ENCODE measurements at regions not wholly inside any gene's neighbourhood (a gene's known extent, or its start where the extent isn't known, plus 50 kb on each side); places are given as distances from the start of the nearest gene placed in this dataset.

GRCh38 chr2:149725234-149725633 is 137.7 kb upstream of the MMADHC start:
- H3K9me3 ChIP-seq (ENCODE audit: low read length), result no peaks in the 10 kb centered on the region
- POLR2A ChIA-PET (ENCODE audit: unreplicated experiment), result no interaction called here
- no peaks in the 10 kb centered on the region for H3K27me3 ChIP-seq (ENCODE audit: low read length)
- no peak overlapping the region for H3K9ac ChIP-seq (ENCODE audit: low read length)
- no peak overlapping the region for H3K27ac ChIP-seq (ENCODE audit: low read length)
- H2AFZ ChIP-seq (ENCODE audit: low read length), result no peak overlapping the region
- ATAC-seq (no peak), DNase-seq (no peak)
- CTCF ChIA-PET, result no interaction called here
- TF ChIP-seq CTCF (conservative IDR thresholded peaks at IDR 0.05; ENCODE audit: low read depth, low read length) (no peak), EZH2phosphoT487 (IDR thresholded peaks at IDR 0.05; ENCODE audit: borderline replicate concordance, low read length) (no peak), EZH2 (IDR thresholded peaks at IDR 0.05; ENCODE audit: low read length, unreplicated experiment) (no peak)
- no peaks in the 10 kb centered on the region for H3K9me2 ChIP-seq (replicated peaks; ENCODE audit: low read length)
- H3K4me3 ChIP-seq (ENCODE audit: low read length), result no peak overlapping the region
- no peaks in the 10 kb centered on the region for H4K20me1 ChIP-seq (ENCODE audit: low read length)
- H3F3A ChIP-seq (ENCODE audit: low read length, unreplicated experiment), result no peaks in the 10 kb centered on the region
- H3K79me2 ChIP-seq (ENCODE audit: low read length), result no peaks in the 10 kb centered on the region
- BruUV-seq (replicated peaks), result no TSS peak
- H3K4me1 ChIP-seq (ENCODE audit: insufficient read depth, low read length), result no peaks in the 10 kb centered on the region
- intact Hi-C loops (cut with micrococcal nuclease), result no loop called here
- H3K36me3 ChIP-seq (ENCODE audit: low read depth, low read length), result no peaks in the 10 kb centered on the region
- no peak overlapping the region for H3K4me2 ChIP-seq (ENCODE audit: low read length)

- POLR2A ChIA-PET (ENCODE audit: unreplicated experiment), result no interaction called here
- no peaks in the 10 kb centered on the region for H3K4me1 ChIP-seq (ENCODE audit: insufficient read depth, low read length)
- no TSS peak for BruUV-seq (replicated peaks)
- H2AFZ ChIP-seq (ENCODE audit: low read length), result no peak overlapping the region
- no peaks in the 10 kb centered on the region for H3K27me3 ChIP-seq (ENCODE audit: low read length)
- DNase-seq (no peak), ATAC-seq (no peak)
- no peaks in the 10 kb centered on the region for H3F3A ChIP-seq (ENCODE audit: low read length, unreplicated experiment)
- H3K79me2 ChIP-seq (ENCODE audit: low read length), result no peaks in the 10 kb centered on the region
- no peak overlapping the region for H3K9ac ChIP-seq (ENCODE audit: low read length)
- no peaks in the 10 kb centered on the region for H4K20me1 ChIP-seq (ENCODE audit: low read length)
- TF ChIP-seq EZH2phosphoT487 (IDR thresholded peaks at IDR 0.05; ENCODE audit: borderline replicate concordance, low read length) (no peak), CTCF (conservative IDR thresholded peaks at IDR 0.05; ENCODE audit: low read depth, low read length) (no peak), EZH2 (IDR thresholded peaks at IDR 0.05; ENCODE audit: low read length, unreplicated experiment) (no peak)
- intact Hi-C loops (cut with micrococcal nuclease), result no loop called here
- no peaks in the 10 kb centered on the region for H3K9me3 ChIP-seq (ENCODE audit: low read length)
- H3K36me3 ChIP-seq (ENCODE audit: low read depth, low read length), result no peaks in the 10 kb centered on the region
- CTCF ChIA-PET, result no interaction called here
- no peaks in the 10 kb centered on the region; the same call in 1 of the 2 replicates for H3K9me2 ChIP-seq (replicated peaks; ENCODE audit: low read length)
- no peak overlapping the region for H3K4me3 ChIP-seq (ENCODE audit: low read length)
- no peak overlapping the region for H3K27ac ChIP-seq (ENCODE audit: low read length)
- no peak overlapping the region for H3K4me2 ChIP-seq (ENCODE audit: low read length)
Measured at GRCh38 chr2:149724091-149724490, 136.5 kb upstream of the MMADHC start.

GRCh38 chr2:149720615-149721014 is 133.0 kb upstream of the MMADHC start:
- ChIA-PET POLR2A (ENCODE audit: unreplicated experiment) (no interaction called here), CTCF (no interaction called here)
- no peak for DNase-seq

More at GRCh38 chr2:149720615-149721014, 133.0 kb upstream of the MMADHC start:
- ATAC-seq, result no peak
- no peaks in the 10 kb centered on the region for H3F3A ChIP-seq (ENCODE audit: low read length, unreplicated experiment)
- TF ChIP-seq CTCF (conservative IDR thresholded peaks at IDR 0.05; ENCODE audit: low read depth, low read length) (no peak), EZH2phosphoT487 (IDR thresholded peaks at IDR 0.05; ENCODE audit: borderline replicate concordance, low read length) (no peak), EZH2 (IDR thresholded peaks at IDR 0.05; ENCODE audit: low read length, unreplicated experiment) (no peak)
- no peaks in the 10 kb centered on the region for H3K4me1 ChIP-seq (ENCODE audit: insufficient read depth, low read length)
- H3K27ac ChIP-seq (ENCODE audit: low read length), result no peak overlapping the region
- H3K9ac ChIP-seq (ENCODE audit: low read length), result no peak overlapping the region
- H2AFZ ChIP-seq (ENCODE audit: low read length), result no peak overlapping the region
- no peaks in the 10 kb centered on the region for H3K9me3 ChIP-seq (ENCODE audit: low read length)
- H3K27me3 ChIP-seq (ENCODE audit: low read length), result no peaks in the 10 kb centered on the region
- no peaks in the 10 kb centered on the region; the same call in 1 of the 2 replicates for H3K9me2 ChIP-seq (replicated peaks; ENCODE audit: low read length)
- no TSS peak for BruUV-seq (replicated peaks)
- H3K4me2 ChIP-seq (ENCODE audit: low read length), result no peak overlapping the region
- no peaks in the 10 kb centered on the region for H3K79me2 ChIP-seq (ENCODE audit: low read length)
- H3K4me3 ChIP-seq (ENCODE audit: low read length), result no peak overlapping the region
- intact Hi-C loops (cut with micrococcal nuclease), result no loop called here
- no peaks in the 10 kb centered on the region for H4K20me1 ChIP-seq (ENCODE audit: low read length)
- no peaks in the 10 kb centered on the region for H3K36me3 ChIP-seq (ENCODE audit: low read depth, low read length)

All from PC-3 (cell line).